ENCODE measurements at regions not wholly inside any gene's neighbourhood (a gene's known extent, or its start where the extent isn't known, plus 50 kb on each side); places are given as distances from the start of the nearest gene placed in this dataset.

GRCh38 chr3:194219826-194220410, 84.0 kb downstream of the HES1 start:
- H3K27ac ChIP-seq, result no peak overlapping the region
- TF ChIP-seq CTCF (conservative IDR thresholded peaks at IDR 0.05), result no peak

DNA sequence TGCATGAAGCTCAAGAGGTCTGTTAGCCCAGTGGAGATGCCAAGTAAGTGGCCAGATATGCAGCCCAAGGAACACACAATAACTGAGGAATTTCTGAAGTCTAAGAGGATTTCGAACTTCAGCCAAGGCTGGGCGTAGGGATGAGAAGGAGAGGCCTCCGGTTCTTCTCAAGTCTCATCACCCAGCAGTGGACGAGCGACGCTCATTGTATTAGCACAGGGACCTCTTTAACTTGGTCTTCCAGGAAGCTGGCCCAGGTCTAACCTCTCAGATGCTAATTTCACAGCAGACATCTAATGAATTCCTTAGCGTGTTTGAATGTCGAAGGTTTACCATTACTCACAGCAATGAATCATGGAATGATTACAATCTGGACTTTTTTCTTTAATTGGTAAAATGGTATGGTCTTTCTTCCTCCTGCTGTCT, 85.0 kb downstream of the HES1 start:
- no peak for TF ChIP-seq CTCF (conservative IDR thresholded peaks at IDR 0.05)
- no peak overlapping the region for H3K27ac ChIP-seq

- H3K27ac ChIP-seq, result no peak overlapping the region
- no peak for TF ChIP-seq CTCF (conservative IDR thresholded peaks at IDR 0.05)
Measured at GRCh38 chr3:194221336-194221735, 85.4 kb downstream of the HES1 start.

GRCh38 chr3:194223951-194224350, 88.0 kb downstream of the HES1 start:
- TF ChIP-seq CTCF (conservative IDR thresholded peaks at IDR 0.05), result no peak
- H3K27ac ChIP-seq, result no peak overlapping the region

DNA sequence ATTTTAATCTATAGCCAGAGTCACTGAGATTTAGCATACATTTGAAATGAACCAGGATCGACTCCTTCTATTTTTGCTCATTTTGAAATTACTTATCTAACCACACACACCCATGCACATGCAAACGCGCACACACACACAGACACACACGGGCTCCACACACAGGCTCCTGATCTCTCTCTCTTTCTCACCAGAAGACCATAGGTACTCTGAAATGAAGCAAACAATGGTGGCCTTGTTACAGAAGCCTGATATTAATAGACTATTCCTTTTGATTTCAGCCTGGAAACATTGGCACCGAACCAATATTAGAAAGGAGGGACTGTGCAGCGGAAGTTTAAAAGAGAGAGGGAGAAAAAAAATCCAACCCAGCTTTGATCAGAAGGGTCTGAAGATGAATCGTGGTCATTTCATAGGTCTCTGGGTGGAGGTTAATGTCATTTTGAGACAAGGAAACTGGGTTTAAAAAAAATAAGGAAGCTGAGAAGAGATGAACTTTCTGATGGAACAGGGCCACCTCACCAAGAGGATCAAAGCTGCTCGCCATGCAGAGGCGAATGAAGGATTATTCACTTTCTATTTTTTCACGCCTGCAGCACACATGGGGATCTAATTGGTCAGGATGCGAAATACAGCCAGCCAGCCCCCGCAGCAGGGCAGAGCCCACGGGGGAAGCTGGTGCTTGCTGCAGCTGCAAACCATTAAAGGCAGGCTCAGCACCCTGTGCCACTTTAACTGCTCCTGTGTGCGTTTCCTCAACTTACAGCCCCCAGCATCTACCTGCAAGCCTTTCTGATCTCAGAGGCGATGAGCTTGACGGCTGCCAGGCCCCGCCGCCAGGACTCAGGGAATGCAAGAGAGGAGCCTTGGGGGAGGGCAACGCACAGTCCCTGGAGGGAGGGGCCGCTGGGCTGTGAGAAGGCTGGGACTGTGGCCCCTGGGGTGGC, 88.8 kb downstream of the HES1 start:
- no peak overlapping the region for H3K27ac ChIP-seq
- no peak for TF ChIP-seq CTCF (conservative IDR thresholded peaks at IDR 0.05)

DNA sequence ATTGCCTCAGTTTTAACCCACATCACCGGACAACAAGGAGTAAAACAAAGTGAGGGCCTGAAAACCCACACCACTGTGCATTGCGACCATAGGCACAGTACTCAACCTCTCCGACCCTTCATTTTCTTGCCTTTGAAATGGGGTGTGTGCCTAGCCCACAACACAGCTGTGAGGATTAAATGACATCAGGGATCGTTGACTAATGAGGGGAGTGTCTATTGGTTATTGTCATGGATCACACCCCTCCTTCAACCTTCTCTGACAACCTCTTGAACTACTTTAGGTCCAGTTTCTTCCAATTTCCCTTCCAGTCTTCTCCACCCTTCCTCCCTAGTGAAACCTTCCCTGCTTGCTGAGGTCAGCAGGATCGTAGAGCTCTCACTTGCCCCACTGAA, 89.5 kb downstream of the HES1 start:
- no peak overlapping the region for H3K27ac ChIP-seq
- TF ChIP-seq CTCF (conservative IDR thresholded peaks at IDR 0.05), result no peak

DNA sequence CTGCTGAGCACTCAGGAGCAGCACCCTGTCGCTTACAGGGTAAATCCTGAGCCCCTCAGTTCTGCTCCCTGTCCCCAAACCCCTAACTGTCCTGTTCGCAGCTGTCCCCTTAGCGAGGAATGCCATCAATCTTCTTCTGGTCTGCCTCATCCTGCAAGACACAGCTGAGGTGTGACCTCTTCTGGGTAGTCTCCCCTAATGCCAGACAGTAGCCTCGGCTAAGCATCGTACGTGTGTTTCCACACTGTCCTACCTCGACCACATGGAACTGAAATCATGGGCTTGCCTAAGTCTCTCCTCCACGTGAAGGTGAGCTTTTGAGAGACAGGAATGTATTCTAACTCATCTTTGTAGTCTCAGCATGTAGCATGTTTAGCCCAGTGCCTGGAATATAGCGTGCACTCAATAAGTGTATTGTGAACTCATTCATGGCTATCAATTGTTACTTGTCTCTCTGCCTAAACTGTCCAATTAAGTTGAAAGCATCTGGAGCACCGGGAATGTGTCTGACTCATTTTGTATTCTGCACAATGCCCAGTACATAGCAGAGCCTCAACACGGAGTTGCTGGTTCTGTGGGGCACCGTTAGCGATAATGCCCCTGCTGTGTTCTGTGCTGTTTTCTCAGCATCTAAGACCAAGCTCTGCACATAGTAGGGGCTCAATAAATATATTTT, 90.2 kb downstream of the HES1 start:
- H3K27ac ChIP-seq, result no peak overlapping the region
- TF ChIP-seq CTCF (conservative IDR thresholded peaks at IDR 0.05), result no peak

Measured in VCaP (cell line).